DOHH2 (cell line): ENCODE measurements at regions not wholly inside any gene's neighbourhood (a gene's known extent, or its start where the extent isn't known, plus 50 kb on each side); places are given as distances from the start of the nearest gene placed in this dataset.

Experiments
- H3F3A ChIP-seq: fragments of 200-600 bp; sonication (generic), shearing (Covaris generic); 2 replicates; pipeline ENCODE4 v1.6.0; 2016; ENCODE audit warnings: antibody characterized with exemption, mild to moderate bottlenecking; ENCODE audit not compliant: control insufficient read depth, insufficient read depth
- H3K27ac ChIP-seq: fragments of 200-600 bp; sonication (generic); 2 replicates; pipeline ENCODE4 v1.5.1; 2014; ENCODE audit warnings: low read depth, mild to moderate bottlenecking, low read length, moderate library complexity
- H3K27me3 ChIP-seq: fragments of 200-600 bp; sonication (generic); 2 replicates; pipeline ENCODE4 v1.6.1; 2014; ENCODE audit warnings: mild to moderate bottlenecking, low read length, mixed read lengths; ENCODE audit not compliant: control insufficient read depth
- H3K36me3 ChIP-seq: fragments of 200-600 bp; sonication (generic); 2 replicates; pipeline ENCODE4 v1.6.1; 2014; ENCODE audit warnings: mild to moderate bottlenecking, low read length, moderate library complexity, mixed read lengths; ENCODE audit not compliant: control insufficient read depth
- H3K4me1 ChIP-seq: fragments of 200-600 bp; sonication (generic); 2 replicates; pipeline ENCODE4 v1.6.1; 2014; ENCODE audit warnings: mild to moderate bottlenecking, low read length, mixed read lengths; ENCODE audit not compliant: control insufficient read depth
- H3K4me2 ChIP-seq: fragments of 200-600 bp; sonication (generic); 2 replicates; pipeline ENCODE4 v1.6.0; 2014; ENCODE audit warnings: mild to moderate bottlenecking, low read length, moderate library complexity
- H3K4me3 ChIP-seq: fragments of 200-600 bp; sonication (generic); 2 replicates; pipeline ENCODE4 v1.5.1; 2014; ENCODE audit warnings: mild to moderate bottlenecking, low read length, mixed read lengths
- H3K79me2 ChIP-seq: fragments of 200-600 bp; sonication (generic); 2 replicates; pipeline ENCODE4 v1.6.1; 2014; ENCODE audit warnings: mild to moderate bottlenecking, low read length, mixed read lengths; ENCODE audit not compliant: control insufficient read depth
- H3K9me2 ChIP-seq: fragments of 200-600 bp; sonication (generic); replicated peaks from 2 replicates; pipeline ENCODE4 v1.6.1; 2014; ENCODE audit warnings: mild to moderate bottlenecking, low read length, mixed read lengths; ENCODE audit not compliant: control insufficient read depth
- H3K9me3 ChIP-seq: fragments of 200-600 bp; sonication (generic); 2 replicates; pipeline ENCODE4 v1.6.1; 2014; ENCODE audit warnings: antibody characterized with exemption, low read length, mixed read lengths; ENCODE audit not compliant: control insufficient read depth, insufficient read depth
- H4K20me1 ChIP-seq: fragments of 200-600 bp; sonication (generic); 2 replicates; pipeline ENCODE4 v1.6.0; 2014; ENCODE audit warnings: low read depth, mild to moderate bottlenecking, antibody characterized with exemption, low read length, moderate library complexity; ENCODE audit not compliant: control insufficient read depth, insufficient read depth
- CTCF ChIP-seq: fragments of 200-600 bp; sonication (generic); IDR thresholded peaks from one replicate; pipeline ENCODE4 v1.5.1; 2014; ENCODE audit warnings: antibody characterized with exemption, mild to moderate bottlenecking, low read depth, low read length; ENCODE audit not compliant: poor library complexity, severe bottlenecking
- EZH2phosphoT487 ChIP-seq: fragments of 200-600 bp; sonication (generic); IDR thresholded peaks from 2 replicates; pipeline ENCODE4 v1.6.1; 2017; ENCODE audit warnings: borderline replicate concordance, mild to moderate bottlenecking, antibody characterized with exemption, low read length, moderate library complexity, mixed read lengths

GRCh38 chr17:55889271-55889670, 138.4 kb downstream of the PCTP start:
- no peak for TF ChIP-seq CTCF
- TF ChIP-seq EZH2phosphoT487: no peak
- Histone ChIP-seq H3K27me3 (0 out of 2 replicates have a peak, but pooled peaks cover 3% of the 10 kb centered on the region), H3K27ac (no peak overlapping the region), H3K36me3 (no peaks in the 10 kb centered on the region), H3K9me3 (no peaks in the 10 kb centered on the region), H3K79me2 (no peaks in the 10 kb centered on the region), H3F3A (no peaks in the 10 kb centered on the region), H3K4me3 (no peak overlapping the region), H4K20me1 (no peaks in the 10 kb centered on the region), H3K4me2 (no peak overlapping the region), H3K9me2 (no peaks in the 10 kb centered on the region), H3K4me1 (no peaks in the 10 kb centered on the region)

GRCh38 chr17:55895112-55895759, 144.4 kb downstream of the PCTP start:
- Histone ChIP-seq H3F3A (no peaks in the 10 kb centered on the region), H3K9me3 (no peaks in the 10 kb centered on the region), H3K4me3 (no peak overlapping the region), H3K36me3 (no peaks in the 10 kb centered on the region), H3K27me3 (0 out of 2 replicates have a peak, but pooled peaks cover 3% of the 10 kb centered on the region), H3K4me2 (no peak overlapping the region), H4K20me1 (no peaks in the 10 kb centered on the region), H3K79me2 (no peaks in the 10 kb centered on the region), H3K4me1 (no peaks in the 10 kb centered on the region), H3K27ac (no peak overlapping the region), H3K9me2 (no peaks in the 10 kb centered on the region)
- TF ChIP-seq EZH2phosphoT487 (no peak), CTCF (no peak)

GRCh38 chr17:55897301-55897700, 146.4 kb downstream of the PCTP start:
- no peak overlapping the region for H3K4me3 ChIP-seq
- no peaks in the 10 kb centered on the region for H3K4me1 ChIP-seq
- no peaks in the 10 kb centered on the region for H3K36me3 ChIP-seq
- H3K27ac ChIP-seq: no peak overlapping the region
- no peaks in the 10 kb centered on the region for H4K20me1 ChIP-seq
- H3K4me2 ChIP-seq: no peak overlapping the region
- H3K79me2 ChIP-seq: no peaks in the 10 kb centered on the region
- TF ChIP-seq EZH2phosphoT487 (no peak), CTCF (no peak)
- H3K9me3 ChIP-seq: no peaks in the 10 kb centered on the region
- H3K9me2 ChIP-seq: no peaks in the 10 kb centered on the region
- no peaks in the 10 kb centered on the region for H3F3A ChIP-seq
- H3K27me3 ChIP-seq: 0 out of 2 replicates have a peak, but pooled peaks cover 3% of the 10 kb centered on the region
